ENCODE measurements at regions not wholly inside any gene's neighbourhood (a gene's known extent, or its start where the extent isn't known, plus 50 kb on each side); places are given as distances from the start of the nearest gene placed in this dataset.

DNA sequence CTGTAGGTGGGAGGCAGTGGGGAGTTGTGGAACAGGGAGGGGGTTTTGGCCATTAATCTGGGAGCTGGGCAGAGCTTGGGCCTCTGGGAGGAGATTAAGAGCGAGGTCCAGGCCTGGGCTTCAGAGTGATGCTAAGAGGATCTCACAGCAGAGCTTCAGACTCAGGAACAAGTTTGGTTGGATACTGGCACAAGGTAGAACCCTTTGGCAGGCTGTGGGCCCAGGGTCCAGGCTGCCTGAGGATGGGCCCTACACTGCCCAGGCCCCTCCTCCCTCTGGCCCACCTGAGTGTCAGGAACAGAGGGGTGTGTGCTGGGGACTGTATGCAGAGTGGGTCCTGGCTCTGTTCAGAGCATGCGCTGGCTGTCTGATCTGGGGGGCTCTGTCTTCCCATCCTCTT lies 334.9 kb downstream of the CYP26B1 start:
- H3K23ac ChIP-seq (ENCODE audit: low read length), result no peak overlapping the region
- no peaks in the 10 kb centered on the region for H3K27me3 ChIP-seq (ENCODE audit: insufficient read depth, low read length)
- H3K4me3 ChIP-seq (ENCODE audit: low read depth, low read length), result no peak overlapping the region
- WGBS (ENCODE audit: extremely low coverage, insufficient coverage, insufficient read length), result no CpG with 5 or more reads among the region's 2 CpGs
- H2BK120ac ChIP-seq (ENCODE audit: insufficient read depth, low read length, poor library complexity), result no peak overlapping the region
- no peak overlapping the region for H3K4ac ChIP-seq (ENCODE audit: low read depth, low read length)
- H2AK5ac ChIP-seq (ENCODE audit: low read length), result no peak overlapping the region
- no peak overlapping the region for H2AFZ ChIP-seq (ENCODE audit: insufficient read depth, low read length, poor library complexity)
- DNase-seq, result no peak
- no peaks in the 10 kb centered on the region for H3K4me1 ChIP-seq (ENCODE audit: control insufficient read depth in 1 of 2, insufficient read depth in 2 of 2, low read length in 2 of 2)
- no peak overlapping the region for H3K18ac ChIP-seq (ENCODE audit: low read length)
- no peak overlapping the region for H3K4me2 ChIP-seq (ENCODE audit: low read length)
- no peak overlapping the region for H4K12ac ChIP-seq (ENCODE audit: low read depth, low read length)
- no peak overlapping the region for H2BK5ac ChIP-seq (ENCODE audit: low read depth, low read length, poor library complexity)
- no peak overlapping the region for H2BK12ac ChIP-seq (ENCODE audit: low read length)
- no peak overlapping the region for H3K27ac ChIP-seq (ENCODE audit: low read depth, low read length)
- no peaks in the 10 kb centered on the region for H3K79me2 ChIP-seq (ENCODE audit: control insufficient read depth, insufficient read depth, low read length, poor library complexity)
- no peaks in the 10 kb centered on the region for H3K36me3 ChIP-seq (ENCODE audit: control insufficient read depth in 1 of 2, insufficient read depth in 2 of 2, low read length in 2 of 2)
- H3K9me3 ChIP-seq (ENCODE audit: insufficient read depth, low read depth, low read length), result peaks cover 2% of the 10 kb centered on the region
- H3K79me1 ChIP-seq (ENCODE audit: low read length), result no peaks in the 10 kb centered on the region
- H4K91ac ChIP-seq (ENCODE audit: low read depth, low read length), result no peak overlapping the region
- H4K8ac ChIP-seq (ENCODE audit: low read depth, low read length), result no peak overlapping the region
- no peak overlapping the region for H3K14ac ChIP-seq (ENCODE audit: low read length)
- no peak overlapping the region for H3K9ac ChIP-seq (ENCODE audit: low read length)

- WGBS (ENCODE audit: extremely low coverage, insufficient coverage, insufficient read length), result no CpG with 5 or more reads among the region's 4 CpGs
- Histone ChIP-seq H3K79me1 (ENCODE audit: low read length) (no peaks in the 10 kb centered on the region), H2AFZ (ENCODE audit: insufficient read depth, low read length, poor library complexity) (no peak overlapping the region), H3K27me3 (ENCODE audit: insufficient read depth, low read length) (no peaks in the 10 kb centered on the region), H3K4me2 (ENCODE audit: low read length) (no peak overlapping the region), H3K4ac (ENCODE audit: low read depth, low read length) (no peak overlapping the region), H3K23ac (ENCODE audit: low read length) (no peak overlapping the region), H4K12ac (ENCODE audit: low read depth, low read length) (no peak overlapping the region), H2BK5ac (ENCODE audit: low read depth, low read length, poor library complexity) (no peak overlapping the region), H3K4me1 (ENCODE audit: control insufficient read depth in 1 of 2, insufficient read depth in 2 of 2, low read length in 2 of 2) (no peaks in the 10 kb centered on the region), H4K8ac (ENCODE audit: low read depth, low read length) (no peak overlapping the region), H2AK5ac (ENCODE audit: low read length) (no peak overlapping the region), H3K14ac (ENCODE audit: low read length) (no peak overlapping the region), H3K36me3 (ENCODE audit: control insufficient read depth in 1 of 2, insufficient read depth in 2 of 2, low read length in 2 of 2) (no peaks in the 10 kb centered on the region), H3K9me3 (ENCODE audit: insufficient read depth, low read depth, low read length) (peaks cover 2% of the 10 kb centered on the region), H3K79me2 (ENCODE audit: control insufficient read depth, insufficient read depth, low read length, poor library complexity) (no peaks in the 10 kb centered on the region), H2BK120ac (ENCODE audit: insufficient read depth, low read length, poor library complexity) (no peak overlapping the region), H4K91ac (ENCODE audit: low read depth, low read length) (no peak overlapping the region), H3K9ac (ENCODE audit: low read length) (no peak overlapping the region), H3K4me3 (ENCODE audit: low read depth, low read length) (no peak overlapping the region), H3K18ac (ENCODE audit: low read length) (no peak overlapping the region), H3K27ac (ENCODE audit: low read depth, low read length) (no peak overlapping the region), H2BK12ac (ENCODE audit: low read length) (no peak overlapping the region)
- DNase-seq, result no peak
These were observed 335.9 kb downstream of the CYP26B1 start for GRCh38 chr2:71811726-71812125.

GRCh38 chr2:71811157-71811556 lies 336.5 kb downstream of the CYP26B1 start:
- no peak overlapping the region for H3K4ac ChIP-seq (ENCODE audit: low read depth, low read length)
- DNase-seq, result no peak
- H3K27ac ChIP-seq (ENCODE audit: low read depth, low read length), result no peak overlapping the region

GRCh38 chr2:71807581-71808451 lies 339.8 kb downstream of the CYP26B1 start:
- Histone ChIP-seq H3K4me2 (ENCODE audit: low read length) (no peak overlapping the region), H3K9me3 (ENCODE audit: insufficient read depth, low read depth, low read length) (peaks cover 2% of the 10 kb centered on the region), H4K91ac (ENCODE audit: low read depth, low read length) (no peak overlapping the region), H2AFZ (ENCODE audit: insufficient read depth, low read length, poor library complexity) (no peak overlapping the region), H3K14ac (ENCODE audit: low read length) (no peak overlapping the region), H3K9ac (ENCODE audit: low read length) (no peak overlapping the region), H2BK5ac (ENCODE audit: low read depth, low read length, poor library complexity) (no peak overlapping the region), H4K8ac (ENCODE audit: low read depth, low read length) (no peak overlapping the region), H4K12ac (ENCODE audit: low read depth, low read length) (no peak overlapping the region), H3K27ac (ENCODE audit: low read depth, low read length) (no peak overlapping the region), H3K4me1 (ENCODE audit: control insufficient read depth in 1 of 2, insufficient read depth in 2 of 2, low read length in 2 of 2) (no peaks in the 10 kb centered on the region), H2AK5ac (ENCODE audit: low read length) (no peak overlapping the region), H3K4me3 (ENCODE audit: low read depth, low read length) (no peak overlapping the region), H3K18ac (ENCODE audit: low read length) (no peak overlapping the region), H2BK120ac (ENCODE audit: insufficient read depth, low read length, poor library complexity) (no peak overlapping the region), H3K79me2 (ENCODE audit: control insufficient read depth, insufficient read depth, low read length, poor library complexity) (no peaks in the 10 kb centered on the region), H3K4ac (ENCODE audit: low read depth, low read length) (no peak overlapping the region), H3K27me3 (ENCODE audit: insufficient read depth, low read length) (no peaks in the 10 kb centered on the region), H3K79me1 (ENCODE audit: low read length) (no peaks in the 10 kb centered on the region), H3K23ac (ENCODE audit: low read length) (no peak overlapping the region), H3K36me3 (ENCODE audit: control insufficient read depth in 1 of 2, insufficient read depth in 2 of 2, low read length in 2 of 2) (no peaks in the 10 kb centered on the region), H2BK12ac (ENCODE audit: low read length) (no peak overlapping the region)
- DNase-seq, result no peak
- WGBS (ENCODE audit: extremely low coverage, insufficient coverage, insufficient read length), result no CpG with 5 or more reads among the region's 8 CpGs

More at GRCh38 chr2:71811157-71811556, 336.5 kb downstream of the CYP26B1 start:
- H2AFZ ChIP-seq (ENCODE audit: insufficient read depth, low read length, poor library complexity), result no peak overlapping the region
- no peak overlapping the region for H2AK5ac ChIP-seq (ENCODE audit: low read length)
- H4K12ac ChIP-seq (ENCODE audit: low read depth, low read length), result no peak overlapping the region
- H3K18ac ChIP-seq (ENCODE audit: low read length), result no peak overlapping the region
- no peak overlapping the region for H2BK120ac ChIP-seq (ENCODE audit: insufficient read depth, low read length, poor library complexity)
- no peaks in the 10 kb centered on the region for H3K36me3 ChIP-seq (ENCODE audit: control insufficient read depth in 1 of 2, insufficient read depth in 2 of 2, low read length in 2 of 2)
- no peak overlapping the region for H3K14ac ChIP-seq (ENCODE audit: low read length)
- H3K9ac ChIP-seq (ENCODE audit: low read length), result no peak overlapping the region
- no peak overlapping the region for H4K91ac ChIP-seq (ENCODE audit: low read depth, low read length)
- no peak overlapping the region for H3K4me3 ChIP-seq (ENCODE audit: low read depth, low read length)
- peaks cover 2% of the 10 kb centered on the region for H3K9me3 ChIP-seq (ENCODE audit: insufficient read depth, low read depth, low read length)
- no peaks in the 10 kb centered on the region for H3K27me3 ChIP-seq (ENCODE audit: insufficient read depth, low read length)
- H4K8ac ChIP-seq (ENCODE audit: low read depth, low read length), result no peak overlapping the region
- H3K4me2 ChIP-seq (ENCODE audit: low read length), result no peak overlapping the region
- H3K23ac ChIP-seq (ENCODE audit: low read length), result no peak overlapping the region
- no peak overlapping the region for H2BK12ac ChIP-seq (ENCODE audit: low read length)
- no peaks in the 10 kb centered on the region for H3K4me1 ChIP-seq (ENCODE audit: control insufficient read depth in 1 of 2, insufficient read depth in 2 of 2, low read length in 2 of 2)
- H2BK5ac ChIP-seq (ENCODE audit: low read depth, low read length, poor library complexity), result no peak overlapping the region
- no peaks in the 10 kb centered on the region for H3K79me2 ChIP-seq (ENCODE audit: control insufficient read depth, insufficient read depth, low read length, poor library complexity)
- H3K79me1 ChIP-seq (ENCODE audit: low read length), result no peaks in the 10 kb centered on the region
